ENCODE measurements at regions not wholly inside any gene's neighbourhood (a gene's known extent, or its start where the extent isn't known, plus 50 kb on each side); places are given as distances from the start of the nearest gene placed in this dataset.

- no peak for DNase-seq
Observed at GRCh38 chr10:78729366-78729765, 339.4 kb upstream of the ZMIZ1 start.

GRCh38 chr10:78729800-78730199, 339.0 kb upstream of the ZMIZ1 start:
- no peak for DNase-seq

GRCh38 chr10:78730754-78731153, 338.0 kb upstream of the ZMIZ1 start:
- no peak for DNase-seq

- DNase-seq = no peak
Observed at GRCh38 chr10:78731675-78732074, 337.1 kb upstream of the ZMIZ1 start.

GRCh38 chr10:78732381-78732780, 336.4 kb upstream of the ZMIZ1 start:
- no peak for DNase-seq

GRCh38 chr10:78736926-78737630, 331.7 kb upstream of the ZMIZ1 start:
- no peak for DNase-seq

- no peak for DNase-seq
Observed at GRCh38 chr10:78737883-78738856, 330.6 kb upstream of the ZMIZ1 start.

- DNase-seq = no peak
Observed at GRCh38 chr10:78738861-78739260, 329.9 kb upstream of the ZMIZ1 start.

- no peak for DNase-seq
Observed at GRCh38 chr10:78739444-78740053, 329.2 kb upstream of the ZMIZ1 start.

GRCh38 chr10:78740976-78741915, 327.5 kb upstream of the ZMIZ1 start:
- DNase-seq = no peak

GRCh38 chr10:78742406-78742729, 326.4 kb upstream of the ZMIZ1 start:
- no peak for DNase-seq

GRCh38 chr10:78742730-78743615, 325.8 kb upstream of the ZMIZ1 start:
- DNase-seq = no peak

- no peak for DNase-seq
Observed at GRCh38 chr10:78744056-78744455, 324.7 kb upstream of the ZMIZ1 start.

- no peak for DNase-seq
Observed at GRCh38 chr10:78744491-78745090, 324.2 kb upstream of the ZMIZ1 start.

- DNase-seq = no peak
Observed at GRCh38 chr10:78745441-78745840, 323.3 kb upstream of the ZMIZ1 start.

GRCh38 chr10:78746155-78746763, 322.5 kb upstream of the ZMIZ1 start:
- no peak for DNase-seq

- no peak for DNase-seq
Observed at GRCh38 chr10:78747401-78748234, 321.1 kb upstream of the ZMIZ1 start.

GRCh38 chr10:78748235-78748533, 320.6 kb upstream of the ZMIZ1 start:
- no peak for DNase-seq

- DNase-seq = no peak
Observed at GRCh38 chr10:78749200-78749599, 319.6 kb upstream of the ZMIZ1 start.

GRCh38 chr10:78749898-78750297, 318.9 kb upstream of the ZMIZ1 start:
- DNase-seq = no peak
